Right ventricle myocardium inferior (tissue), 1 donor: ENCODE measurements at regions not wholly inside any gene's neighbourhood (a gene's known extent, or its start where the extent isn't known, plus 50 kb on each side); places are given as distances from the start of the nearest gene placed in this dataset.
"Not testable (repeated sequence)": the region's sequence is repeated elsewhere in the genome, so short reads cannot be mapped to it uniquely, and the experiment has no call there.

ENCODE experiments used
- ATAC-seq: fragments of 200-7000 bp; cut with Tn5 transposase; one replicate; pipeline ENCODE4 v1.9.1; 2020; ENCODE audit warnings: mild to moderate bottlenecking, moderate library complexity
- DNase-seq: peaks from one replicate; pipeline ENCODE4 v3.0.0; 2021; ENCODE audit errors: missing footprints
- intact Hi-C: fragments of 100-400 bp; cut with DNase I; formaldehyde crosslinking; loops from one replicate; pipeline ENCODE4 v1.11.0; 2022
- donor health status: DM: no; HTN: yes; CAD: no; lungs with severe emphysema.

- ATAC-seq, result no peak
- intact Hi-C loops, result no loop called here
- DNase-seq, result peak; percentile 39
Measured at GRCh38 chr15:100762913-100763834, 116.5 kb upstream of the ALDH1A3 start.

DNA sequence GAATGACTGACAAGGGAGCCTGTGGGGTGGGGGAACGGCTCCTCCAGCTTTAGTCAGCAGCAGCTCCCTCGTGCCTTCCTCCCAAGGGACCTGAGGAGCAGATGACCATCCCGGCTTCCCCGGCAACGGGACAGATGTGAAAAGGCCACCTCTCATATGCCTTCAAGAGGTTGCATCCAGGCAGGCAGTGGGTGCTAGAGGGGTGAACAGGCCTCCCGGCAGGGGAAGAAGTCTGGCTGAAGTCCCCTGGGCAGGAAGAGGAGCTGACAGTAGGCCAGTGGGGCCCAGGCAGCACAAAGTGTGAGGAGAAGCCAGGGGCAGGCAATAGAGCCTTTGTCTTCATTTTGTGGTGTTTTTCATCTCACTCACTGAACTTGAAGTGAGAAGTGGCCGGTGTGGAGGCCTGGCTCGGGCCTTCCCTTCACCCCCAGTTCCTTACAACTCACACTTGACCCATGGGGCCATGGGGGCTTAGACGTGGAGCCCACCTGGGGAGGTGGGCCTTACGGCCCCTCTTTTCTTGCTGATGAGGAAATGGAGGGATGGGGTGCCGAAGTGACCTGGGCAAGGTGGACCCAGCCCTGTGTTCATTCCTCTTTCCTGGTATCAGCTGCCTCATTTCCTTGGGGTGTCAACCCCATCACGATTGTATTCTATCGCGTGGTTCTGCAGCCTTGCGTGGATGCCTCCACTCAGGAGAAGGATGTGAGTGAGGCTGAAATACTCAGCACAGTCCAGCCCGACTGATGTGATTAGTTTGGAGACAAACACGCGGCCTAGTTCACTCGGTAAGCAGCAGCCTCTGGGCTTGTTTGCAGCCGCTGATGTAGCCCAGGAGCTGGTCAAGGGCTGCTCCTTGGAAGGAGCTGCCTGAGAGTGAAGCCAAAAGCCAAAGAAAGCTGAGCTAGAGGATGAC is 115.5 kb upstream of the ALDH1A3 start:
- DNase-seq (peak; percentile 60), ATAC-seq (no peak)
- intact Hi-C loops, result no loop called here

GRCh38 chr15:100764778-100765466 is 114.7 kb upstream of the ALDH1A3 start:
- intact Hi-C loops, result no loop called here
- ATAC-seq, result no peak

GRCh38 chr15:100765467-100766241 is 114.0 kb upstream of the ALDH1A3 start:
- peak; percentile 50 for DNase-seq
- ATAC-seq, result no peak
- intact Hi-C loops, result no loop called here

More at GRCh38 chr15:100764778-100765466, 114.7 kb upstream of the ALDH1A3 start:
- peak; percentile 45 for DNase-seq

GRCh38 chr15:100766243-100767000 is 113.2 kb upstream of the ALDH1A3 start:
- DNase-seq, result peak; percentile 16
- intact Hi-C loops, result no loop called here
- no peak for ATAC-seq

- no peak for ATAC-seq
- DNase-seq, result peak; percentile 30
- intact Hi-C loops, result no loop called here
Measured at GRCh38 chr15:100767001-100767825, 112.4 kb upstream of the ALDH1A3 start.

DNA sequence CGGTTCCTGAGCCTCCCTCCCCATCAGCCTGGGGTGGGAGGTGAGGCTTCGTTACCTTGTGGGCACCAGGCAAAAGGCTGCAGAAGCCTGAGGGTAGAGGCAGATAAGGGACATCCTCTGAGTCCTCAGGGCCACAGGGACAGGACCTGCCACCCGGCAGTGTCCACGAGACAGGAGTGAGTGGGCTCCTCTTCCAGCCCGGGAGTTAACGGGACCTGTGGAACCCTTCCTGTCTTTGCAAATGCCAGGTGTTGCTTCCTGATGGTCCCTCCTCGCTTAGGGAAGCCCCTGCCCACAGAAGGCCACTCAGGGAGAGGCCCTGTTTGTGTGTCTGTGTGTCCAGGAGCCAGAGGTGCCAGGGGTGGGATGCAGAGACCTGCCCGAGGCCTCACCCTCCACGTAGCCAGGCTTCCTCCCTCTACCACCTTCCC is 111.1 kb upstream of the ALDH1A3 start:
- no peak for DNase-seq
- intact Hi-C loops, result no loop called here
- ATAC-seq, result no peak

GRCh38 chr15:100769043-100769974 is 110.3 kb upstream of the ALDH1A3 start:
- DNase-seq (no peak), ATAC-seq (no peak)
- intact Hi-C loops, result no loop called here

GRCh38 chr15:100769975-100770340 is 109.7 kb upstream of the ALDH1A3 start:
- intact Hi-C loops, result no loop called here
- DNase-seq (no peak), ATAC-seq (no peak)

- intact Hi-C loops, result no loop called here
- no peak for ATAC-seq
- no peak for DNase-seq
Measured at GRCh38 chr15:100770661-100771584, 108.7 kb upstream of the ALDH1A3 start.

DNA sequence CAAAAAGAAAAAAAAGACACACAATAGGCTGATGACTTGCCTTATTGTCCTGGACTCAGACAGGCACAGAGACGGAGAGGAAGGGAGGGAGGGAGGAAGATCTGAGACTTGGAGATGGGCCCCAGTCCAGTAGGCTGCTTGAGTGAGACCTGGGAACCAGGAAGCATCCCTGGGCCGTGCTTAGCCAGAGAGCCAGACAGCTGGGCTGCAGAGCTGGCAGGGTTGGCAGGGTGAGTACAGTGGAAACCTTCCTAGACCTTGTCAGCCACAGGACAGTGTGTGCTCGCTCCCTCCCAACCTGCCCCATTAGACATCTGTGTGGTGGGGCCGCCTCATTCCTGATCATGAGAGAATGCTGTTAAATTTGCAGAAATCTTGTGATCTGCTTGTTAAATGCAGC is 107.9 kb upstream of the ALDH1A3 start:
- DNase-seq, result no peak
- ATAC-seq, result peak; percentile 60
- intact Hi-C loops, result no loop called here

DNA sequence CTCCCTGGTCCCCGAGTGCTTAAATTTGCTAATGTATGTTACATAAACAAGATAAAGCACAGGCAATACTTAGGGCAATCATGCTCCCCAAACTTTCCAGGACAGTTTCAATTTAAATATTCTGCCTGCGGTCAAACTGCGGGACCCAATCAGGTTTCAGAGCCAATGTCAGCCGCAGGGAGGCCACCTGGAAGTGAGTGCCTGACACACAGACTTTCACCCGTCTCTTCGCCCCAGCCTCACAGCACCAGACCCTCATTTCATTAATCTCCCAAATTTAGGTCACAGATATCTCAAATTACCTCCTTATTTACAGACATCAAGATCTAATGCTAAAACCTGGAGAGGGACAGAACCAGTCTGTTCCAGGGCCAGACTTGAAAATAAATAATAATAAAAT is 107.2 kb upstream of the ALDH1A3 start:
- intact Hi-C loops, result no loop called here
- ATAC-seq, result no peak
- no peak for DNase-seq

DNA sequence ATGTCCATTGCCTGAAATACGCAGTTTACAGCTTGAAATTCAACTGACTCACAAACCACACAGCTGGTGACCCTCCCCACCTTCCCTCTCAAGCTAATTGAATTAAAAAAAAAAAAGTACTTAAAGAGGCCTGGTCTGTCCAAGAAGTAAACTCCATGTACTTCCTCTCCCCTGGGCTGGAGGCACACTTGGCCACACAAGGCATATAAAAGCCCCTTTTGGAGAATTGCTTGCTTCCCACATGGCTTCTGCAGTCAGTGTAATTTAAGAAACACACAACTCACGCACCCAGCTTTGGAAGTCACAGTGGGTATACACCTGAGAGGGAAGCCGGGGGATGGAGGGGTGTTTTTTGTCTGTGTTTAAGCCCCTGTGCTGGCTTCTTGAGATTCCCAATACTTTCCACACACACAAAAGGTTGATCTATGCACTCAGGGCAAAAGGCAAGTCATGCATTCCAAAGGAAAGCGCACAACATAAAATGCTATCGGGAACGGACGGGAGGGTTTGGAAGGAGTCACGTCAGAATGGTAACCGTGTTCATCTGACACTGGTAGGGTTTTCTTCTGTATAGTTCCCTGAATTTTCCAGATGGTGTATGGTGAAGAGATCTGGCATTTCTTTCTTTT is 106.6 kb upstream of the ALDH1A3 start:
- ATAC-seq (no peak), DNase-seq (no peak)
- intact Hi-C loops, result no loop called here

GRCh38 chr15:100774044-100774443 is 105.6 kb upstream of the ALDH1A3 start:
- ATAC-seq, intact Hi-C loops, DNase-seq: not testable (repeated sequence)
